IPS-18a (cell line): ENCODE measurements at regions not wholly inside any gene's neighbourhood (a gene's known extent, or its start where the extent isn't known, plus 50 kb on each side); places are given as distances from the start of the nearest gene placed in this dataset.

Source experiments
- H3K27ac ChIP-seq: one replicate; pipeline ENCODE4 v1.5.1; 2013; ENCODE audit warnings: low read length
- H3K27me3 ChIP-seq: one replicate; pipeline ENCODE4 v1.6.1; 2013; ENCODE audit warnings: mild to moderate bottlenecking, low read length; ENCODE audit not compliant: control insufficient read depth, insufficient read depth
- H3K36me3 ChIP-seq: one replicate; pipeline ENCODE4 v1.6.1; 2013; ENCODE audit warnings: low read depth, low read length; ENCODE audit not compliant: control insufficient read depth
- H3K4me1 ChIP-seq: one replicate; pipeline ENCODE4 v1.6.1; 2013; ENCODE audit warnings: low read depth, low read length; ENCODE audit not compliant: control insufficient read depth
- H3K4me3 ChIP-seq: one replicate; pipeline ENCODE4 v1.5.1; 2013; ENCODE audit warnings: low read length
- H3K9ac ChIP-seq: one replicate; pipeline ENCODE4 v1.6.1; 2013; ENCODE audit warnings: mild to moderate bottlenecking, low read length, moderate library complexity
- H3K9me3 ChIP-seq: one replicate; pipeline ENCODE4 v1.6.1; 2013; ENCODE audit warnings: low read depth, low read length; ENCODE audit not compliant: control insufficient read depth

- no peak overlapping the region for H3K27ac ChIP-seq
- no peaks in the 10 kb centered on the region for H3K27me3 ChIP-seq
Observed at GRCh38 chr2:66306483-66306882, 128.4 kb upstream of the MEIS1 start.

GRCh38 chr2:66305718-66306117, 129.2 kb upstream of the MEIS1 start:
- Histone ChIP-seq H3K4me3 (no peak overlapping the region), H3K9ac (no peak overlapping the region), H3K36me3 (no peaks in the 10 kb centered on the region), H3K27me3 (no peaks in the 10 kb centered on the region), H3K27ac (no peak overlapping the region), H3K4me1 (no peaks in the 10 kb centered on the region), H3K9me3 (no peaks in the 10 kb centered on the region)

More at GRCh38 chr2:66306483-66306882, 128.4 kb upstream of the MEIS1 start:
- Histone ChIP-seq H3K9ac (no peak overlapping the region), H3K36me3 (no peaks in the 10 kb centered on the region), H3K9me3 (no peaks in the 10 kb centered on the region), H3K4me1 (no peaks in the 10 kb centered on the region), H3K4me3 (no peak overlapping the region)

- H3K9me3 ChIP-seq, result no peaks in the 10 kb centered on the region
- H3K9ac ChIP-seq, result no peak overlapping the region
- no peaks in the 10 kb centered on the region for H3K27me3 ChIP-seq
Observed at GRCh38 chr2:66303471-66303870, 131.5 kb upstream of the MEIS1 start.

GRCh38 chr2:66301767-66302140, 133.2 kb upstream of the MEIS1 start:
- H3K36me3 ChIP-seq, result no peaks in the 10 kb centered on the region
- no peak overlapping the region for H3K9ac ChIP-seq
- H3K9me3 ChIP-seq, result no peaks in the 10 kb centered on the region
- H3K4me3 ChIP-seq, result no peak overlapping the region
- H3K4me1 ChIP-seq, result no peaks in the 10 kb centered on the region
- H3K27ac ChIP-seq, result no peak overlapping the region
- no peaks in the 10 kb centered on the region for H3K27me3 ChIP-seq

More at GRCh38 chr2:66303471-66303870, 131.5 kb upstream of the MEIS1 start:
- Histone ChIP-seq H3K27ac (no peak overlapping the region), H3K4me1 (no peaks in the 10 kb centered on the region), H3K4me3 (no peak overlapping the region), H3K36me3 (no peaks in the 10 kb centered on the region)

GRCh38 chr2:66301022-66301766, 133.7 kb upstream of the MEIS1 start:
- Histone ChIP-seq H3K9ac (no peak overlapping the region), H3K27me3 (no peaks in the 10 kb centered on the region), H3K27ac (no peak overlapping the region), H3K4me1 (no peaks in the 10 kb centered on the region), H3K36me3 (no peaks in the 10 kb centered on the region), H3K4me3 (no peak overlapping the region), H3K9me3 (no peaks in the 10 kb centered on the region)

- Histone ChIP-seq H3K4me3 (no peak overlapping the region), H3K27me3 (no peaks in the 10 kb centered on the region), H3K9ac (no peak overlapping the region), H3K27ac (no peak overlapping the region), H3K4me1 (no peaks in the 10 kb centered on the region), H3K36me3 (no peaks in the 10 kb centered on the region), H3K9me3 (no peaks in the 10 kb centered on the region)
Observed at GRCh38 chr2:66283787-66284186, 151.1 kb upstream of the MEIS1 start.

GRCh38 chr2:66281980-66282379, 152.9 kb upstream of the MEIS1 start:
- H3K4me3 ChIP-seq, result no peak overlapping the region
- H3K4me1 ChIP-seq, result no peaks in the 10 kb centered on the region
- no peaks in the 10 kb centered on the region for H3K36me3 ChIP-seq
- no peaks in the 10 kb centered on the region for H3K27me3 ChIP-seq
- no peak overlapping the region for H3K27ac ChIP-seq
- H3K9me3 ChIP-seq, result no peaks in the 10 kb centered on the region
- H3K9ac ChIP-seq, result no peak overlapping the region

GRCh38 chr2:66279024-66279423, 155.9 kb upstream of the MEIS1 start:
- Histone ChIP-seq H3K4me1 (no peaks in the 10 kb centered on the region), H3K27ac (no peak overlapping the region), H3K9me3 (no peaks in the 10 kb centered on the region), H3K36me3 (no peaks in the 10 kb centered on the region), H3K27me3 (no peaks in the 10 kb centered on the region), H3K9ac (no peak overlapping the region), H3K4me3 (no peak overlapping the region)

- no peaks in the 10 kb centered on the region for H3K9me3 ChIP-seq
- H3K27me3 ChIP-seq, result no peaks in the 10 kb centered on the region
- H3K27ac ChIP-seq, result no peak overlapping the region
- H3K4me1 ChIP-seq, result no peaks in the 10 kb centered on the region
- H3K36me3 ChIP-seq, result no peaks in the 10 kb centered on the region
- H3K9ac ChIP-seq, result no peak overlapping the region
- no peak overlapping the region for H3K4me3 ChIP-seq
Observed at GRCh38 chr2:66275984-66276383, 158.9 kb upstream of the MEIS1 start.

- no peaks in the 10 kb centered on the region for H3K27me3 ChIP-seq
- no peak overlapping the region for H3K27ac ChIP-seq
- H3K4me3 ChIP-seq, result no peak overlapping the region
- H3K36me3 ChIP-seq, result no peaks in the 10 kb centered on the region
- H3K9me3 ChIP-seq, result no peaks in the 10 kb centered on the region
- H3K9ac ChIP-seq, result no peak overlapping the region
- H3K4me1 ChIP-seq, result peaks cover 9% of the 10 kb centered on the region
Observed at GRCh38 chr2:66273933-66274490, 160.9 kb upstream of the MEIS1 start.

- H3K27ac ChIP-seq, result no peak overlapping the region
- peaks cover 9% of the 10 kb centered on the region for H3K4me1 ChIP-seq
- no peaks in the 10 kb centered on the region for H3K36me3 ChIP-seq
- no peak overlapping the region for H3K9ac ChIP-seq
- H3K4me3 ChIP-seq, result no peak overlapping the region
- H3K9me3 ChIP-seq, result no peaks in the 10 kb centered on the region
- H3K27me3 ChIP-seq, result no peaks in the 10 kb centered on the region
Observed at GRCh38 chr2:66272751-66273150, 162.2 kb upstream of the MEIS1 start.

GRCh38 chr2:66271777-66272176, 163.1 kb upstream of the MEIS1 start:
- Histone ChIP-seq H3K36me3 (no peaks in the 10 kb centered on the region), H3K4me3 (no peak overlapping the region), H3K9me3 (no peaks in the 10 kb centered on the region), H3K4me1 (peaks cover 9% of the 10 kb centered on the region), H3K27ac (no peak overlapping the region), H3K27me3 (no peaks in the 10 kb centered on the region), H3K9ac (no peak overlapping the region)
